Fibroblast of peridontal ligament (primary cell): ENCODE measurements at regions not wholly inside any gene's neighbourhood (a gene's known extent, or its start where the extent isn't known, plus 50 kb on each side); places are given as distances from the start of the nearest gene placed in this dataset.

Experiments used
- DNase-seq: peaks from one replicate; pipeline ENCODE4 v3.0.0-alpha.2; 2010; ENCODE audit errors: extremely low read depth

DNA sequence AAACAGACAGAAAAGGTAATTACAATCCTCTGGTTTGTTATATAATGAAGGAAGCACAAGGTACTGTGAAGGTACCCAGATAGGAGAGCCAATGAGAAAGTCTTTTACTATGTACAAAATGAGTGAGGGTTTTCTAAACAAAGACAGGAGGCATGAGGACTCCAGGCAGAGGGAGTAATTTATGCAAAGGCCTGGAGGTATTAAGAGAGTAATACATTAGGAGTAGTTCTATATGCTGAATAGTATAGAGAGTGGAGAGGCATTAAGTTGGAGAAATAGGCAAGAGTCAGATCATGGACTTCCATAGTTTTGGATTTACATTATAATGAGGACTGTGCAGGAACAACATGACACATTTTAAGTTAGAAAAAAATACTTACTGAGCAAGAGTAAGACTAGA, 216.0 kb downstream of the SCG2 start:
- DNase-seq, result no peak

- no peak for DNase-seq
These were observed 215.2 kb downstream of the SCG2 start for GRCh38 chr2:223386984-223387383.

GRCh38 chr2:223389624-223390023, 212.5 kb downstream of the SCG2 start:
- DNase-seq, result no peak

- DNase-seq, result no peak
These were observed 205.2 kb downstream of the SCG2 start for GRCh38 chr2:223396993-223397392.

- DNase-seq, result no peak
These were observed 202.7 kb downstream of the SCG2 start for GRCh38 chr2:223399357-223399957.

GRCh38 chr2:223404616-223405015, 197.5 kb downstream of the SCG2 start:
- no peak for DNase-seq

DNA sequence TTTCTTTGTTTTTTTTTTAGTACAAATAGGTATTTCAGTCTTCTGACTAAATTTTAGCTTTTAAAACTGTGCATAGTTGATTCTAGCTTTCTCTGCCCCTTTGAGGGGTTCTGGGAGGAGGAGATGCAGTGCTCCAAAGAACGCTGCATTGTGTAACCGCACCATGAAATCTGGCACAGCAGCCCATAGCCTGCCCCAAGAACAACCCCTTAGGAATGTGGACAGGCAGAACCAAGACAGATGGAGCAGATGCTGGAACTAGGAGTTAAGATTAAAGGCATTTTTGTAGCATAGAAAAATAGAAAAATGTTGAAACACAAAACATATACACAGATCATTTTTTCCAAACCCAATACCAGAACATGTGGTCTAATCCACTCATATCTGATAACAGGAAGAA, 187.5 kb downstream of the SCG2 start:
- peak; percentile 93 for DNase-seq

GRCh38 chr2:223415071-223415470, 187.1 kb downstream of the SCG2 start:
- no peak for DNase-seq

DNA sequence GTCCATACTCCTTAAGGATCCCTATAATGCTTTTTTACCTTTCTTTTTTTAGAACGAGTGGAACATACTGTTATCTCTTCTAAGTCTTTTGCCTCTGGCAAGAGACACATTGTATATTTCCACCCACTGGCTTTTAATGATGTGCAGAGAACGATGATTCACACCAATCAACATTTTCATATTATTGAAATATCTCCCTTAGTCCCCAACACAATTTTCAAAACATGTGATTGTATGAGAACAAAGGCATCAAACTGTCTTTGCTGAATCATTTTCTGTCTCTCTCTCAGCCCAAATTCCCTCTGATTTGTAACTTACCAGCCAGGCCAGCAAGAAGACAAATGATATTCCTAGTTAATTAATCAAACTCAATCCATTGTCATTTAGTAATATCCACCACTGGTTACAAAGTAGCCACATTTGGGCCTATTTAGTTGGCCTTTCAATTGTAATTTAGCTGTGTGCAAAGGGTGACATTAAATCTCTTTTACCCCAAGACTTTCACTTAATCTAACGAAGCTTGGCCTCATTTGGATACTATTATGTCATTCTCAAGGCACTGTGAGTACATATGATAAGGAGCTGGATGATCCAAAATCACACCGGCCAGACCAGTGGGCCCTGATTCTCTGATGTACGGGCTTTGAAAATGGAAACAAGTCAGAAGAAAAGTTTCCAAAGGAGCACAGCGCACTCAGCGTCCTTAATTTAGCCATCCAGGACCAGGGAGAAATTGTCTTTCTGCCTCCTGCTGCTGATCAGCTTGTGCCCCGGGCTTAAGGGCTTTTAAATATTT, 185.1 kb downstream of the SCG2 start:
- DNase-seq, result peak; percentile 41

DNA sequence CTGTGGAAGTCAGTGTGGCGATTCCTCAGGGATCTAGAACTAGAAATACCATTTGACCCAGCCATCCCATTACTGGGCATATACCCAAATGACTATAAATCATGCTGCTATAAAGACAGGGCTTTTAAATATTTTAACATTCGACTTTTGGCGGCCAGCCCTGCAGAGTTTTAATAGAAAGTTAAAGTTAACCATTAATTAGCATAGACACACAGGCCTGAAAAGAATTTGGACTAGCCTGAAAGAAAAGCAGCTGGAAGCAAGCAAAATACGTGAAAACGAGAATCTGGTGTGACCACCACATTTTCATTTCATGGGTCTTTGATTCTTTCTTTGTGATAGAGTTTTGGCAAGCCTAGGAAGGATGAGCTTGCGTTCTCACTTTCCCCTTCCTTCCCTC, 184.0 kb downstream of the SCG2 start:
- no peak for DNase-seq

DNA sequence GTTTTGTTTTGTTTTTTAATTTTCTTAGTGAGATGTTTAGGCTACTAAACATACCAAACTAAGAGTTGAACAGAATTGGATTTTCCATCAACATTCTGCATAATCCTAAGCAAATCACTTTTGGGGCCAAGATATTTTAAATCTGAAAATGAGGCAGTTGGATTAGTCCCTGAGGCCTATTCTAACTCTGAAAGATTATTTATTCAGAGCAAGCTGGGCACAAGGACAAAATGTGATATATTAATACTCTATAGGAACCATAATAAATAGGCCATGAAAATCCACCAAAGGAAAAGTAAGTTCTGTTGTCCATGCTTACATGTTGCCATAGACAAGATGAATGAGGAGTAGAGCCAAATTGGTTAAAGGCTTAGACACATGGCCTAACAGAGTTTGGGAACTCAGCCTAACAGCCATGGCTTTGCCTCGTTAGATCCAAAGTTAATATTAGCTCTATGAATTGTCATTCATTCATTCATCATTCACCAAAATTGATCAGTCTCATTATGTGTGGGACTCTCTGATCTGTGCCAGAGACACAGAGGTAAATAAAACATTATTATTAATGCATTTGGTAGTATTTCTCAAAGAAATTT, 183.5 kb downstream of the SCG2 start:
- no peak for DNase-seq

GRCh38 chr2:223420048-223420447, 182.1 kb downstream of the SCG2 start:
- DNase-seq, result no peak

GRCh38 chr2:223431479-223431878, 170.7 kb downstream of the SCG2 start:
- DNase-seq, result no peak

- no peak for DNase-seq
These were observed 168.7 kb downstream of the SCG2 start for GRCh38 chr2:223433461-223433860.

GRCh38 chr2:223437788-223438187, 164.4 kb downstream of the SCG2 start:
- DNase-seq, result no peak

- no peak for DNase-seq
These were observed 163.0 kb downstream of the SCG2 start for GRCh38 chr2:223439184-223439583.

DNA sequence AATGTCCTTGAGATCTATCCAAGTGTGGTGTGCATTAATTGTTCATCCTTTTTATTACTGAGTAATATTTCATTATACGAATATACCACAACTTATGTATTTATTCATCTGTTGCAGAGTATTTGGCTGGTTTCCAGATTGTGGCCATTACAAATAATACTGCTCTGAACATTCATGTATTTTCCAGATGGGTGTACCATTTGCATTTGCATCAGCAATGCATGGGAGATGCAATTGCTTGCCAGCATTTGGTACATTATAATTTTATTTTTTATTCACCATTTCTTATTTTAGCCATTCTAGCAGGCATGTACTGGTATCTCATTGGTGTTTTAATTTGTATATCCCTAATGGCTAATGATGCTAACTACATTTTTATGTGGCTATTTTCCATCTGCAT, 162.4 kb downstream of the SCG2 start:
- no peak for DNase-seq

GRCh38 chr2:223442847-223443246, 159.3 kb downstream of the SCG2 start:
- no peak for DNase-seq

DNA sequence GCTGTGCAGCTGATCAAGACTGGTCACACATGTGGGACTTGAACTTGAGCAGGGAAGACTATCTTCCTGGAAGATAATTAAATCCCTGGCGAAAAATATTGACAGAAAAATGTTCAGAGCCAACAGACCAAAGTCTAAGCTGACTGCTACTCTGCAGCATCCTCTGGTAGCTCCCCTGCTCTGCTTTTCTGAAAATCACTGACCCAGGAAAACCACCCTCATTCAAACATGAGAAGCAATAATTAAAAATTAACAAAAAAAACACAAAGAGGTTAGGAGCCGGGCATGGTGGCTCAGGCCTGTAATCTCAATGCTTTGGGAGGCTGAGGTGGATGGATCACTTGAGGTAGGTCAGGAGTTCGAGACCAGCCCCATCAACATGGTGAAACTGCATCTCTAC, 151.9 kb downstream of the SCG2 start:
- no peak for DNase-seq

DNA sequence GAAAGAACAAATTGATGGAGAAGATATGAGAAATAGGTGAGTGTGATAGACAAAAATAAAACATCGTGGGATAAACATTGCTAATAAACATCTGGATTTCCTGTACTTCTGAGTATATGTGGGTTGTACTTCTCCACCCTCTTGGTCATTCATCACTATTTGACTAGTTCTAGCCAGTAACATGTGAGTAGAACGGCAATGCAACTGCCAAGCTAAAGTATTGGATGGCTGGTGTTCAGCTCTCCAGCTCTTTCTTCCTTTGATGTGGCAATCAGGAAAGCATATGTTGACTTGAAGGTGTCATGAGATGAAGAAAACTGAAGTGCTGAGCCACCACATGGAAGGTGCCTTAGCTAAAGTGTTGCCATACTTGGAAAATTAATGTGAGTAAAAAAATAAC, 144.9 kb downstream of the SCG2 start:
- no peak for DNase-seq

- peak; percentile 63 for DNase-seq
These were observed 142.7 kb downstream of the SCG2 start for GRCh38 chr2:223459328-223459939.

- no peak for DNase-seq
These were observed 142.0 kb downstream of the SCG2 start for GRCh38 chr2:223460209-223460608.

DNA sequence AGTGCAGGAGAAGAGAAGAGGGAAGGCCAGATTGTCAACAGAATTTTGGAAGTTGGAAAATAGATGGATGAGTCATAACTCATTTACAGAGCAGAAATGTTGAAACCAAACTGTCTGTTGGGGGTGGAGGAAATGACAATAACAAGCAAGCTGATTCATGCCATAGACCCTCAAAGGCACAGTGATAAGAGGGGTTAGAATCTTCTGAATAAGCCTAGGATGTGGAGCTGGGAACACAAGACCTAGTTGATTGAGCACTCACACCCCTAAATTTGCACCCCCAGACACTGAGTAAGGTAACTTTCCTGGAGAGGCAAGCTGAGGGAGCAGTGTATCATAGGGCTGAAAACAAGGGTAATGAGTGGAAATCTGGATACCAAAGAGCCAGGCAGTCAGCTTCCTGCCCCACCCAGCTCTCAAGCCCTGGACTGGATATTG, 141.4 kb downstream of the SCG2 start:
- peak; percentile 80 for DNase-seq
